GM12891 (cell line): ENCODE measurements at regions not wholly inside any gene's neighbourhood (a gene's known extent, or its start where the extent isn't known, plus 50 kb on each side); places are given as distances from the start of the nearest gene placed in this dataset.

Source experiments
- PAX5 ChIP-seq: IDR thresholded peaks from 2 replicates; pipeline ENCODE4 v1.6.1; 2011; ENCODE audit warnings: low read length, moderate library complexity, mild to moderate bottlenecking; ENCODE audit not compliant: insufficient read depth, severe bottlenecking
- POLR2A ChIP-seq: IDR thresholded peaks from 2 replicates; pipeline ENCODE4 v1.6.1; 2011; ENCODE audit warnings: low read depth, low read length, control low read depth
- POLR2AphosphoS5 ChIP-seq: IDR thresholded peaks from 2 replicates; pipeline ENCODE4 v1.6.1; 2011; ENCODE audit warnings: low read depth, low read length, control low read depth
- POU2F2 ChIP-seq: IDR thresholded peaks from 2 replicates; pipeline ENCODE4 v1.6.1; 2011; ENCODE audit warnings: low read depth, mild to moderate bottlenecking, control low read depth, low read length, moderate library complexity
- SPI1 ChIP-seq: IDR thresholded peaks from 2 replicates; pipeline ENCODE4 v1.6.1; 2011; ENCODE audit warnings: low read depth, low read length, control low read depth
- TAF1 ChIP-seq: IDR thresholded peaks from 2 replicates; pipeline ENCODE4 v1.6.1; 2011; ENCODE audit warnings: low read depth, low read length, control low read depth

DNA sequence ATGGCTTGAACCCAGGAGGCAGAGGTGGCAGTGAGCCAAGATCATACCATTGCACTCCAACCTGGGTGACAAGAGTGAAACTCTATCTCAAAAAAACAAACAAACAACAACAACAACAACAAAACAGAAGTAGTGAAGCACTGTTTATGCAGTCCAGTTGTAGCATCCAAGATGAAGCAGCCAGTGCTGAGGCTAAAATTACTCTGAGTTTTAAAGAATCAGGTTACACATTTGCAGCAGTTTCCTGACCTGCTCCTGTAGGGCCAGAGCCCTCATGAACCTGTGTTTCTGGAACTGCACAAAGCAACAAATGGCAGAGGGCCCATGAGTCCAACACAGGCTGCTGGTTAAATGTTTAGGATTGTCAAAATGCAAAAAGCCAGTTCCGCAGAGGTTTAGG is 499.5 kb upstream of the PSMD7 start:
- TF ChIP-seq POLR2AphosphoS5 (no peak), TAF1 (no peak), POLR2A (no peak), SPI1 (no peak), PAX5 (no peak), POU2F2 (no peak)
